ENCODE measurements at regions not wholly inside any gene's neighbourhood (a gene's known extent, or its start where the extent isn't known, plus 50 kb on each side); places are given as distances from the start of the nearest gene placed in this dataset.

- no peak overlapping the region for H3K4me3 ChIP-seq
- DNase-seq (ENCODE audit: extremely low spot score in 2 of 2), result no peak
Observed at GRCh38 chr10:128485701-128486235, 359.5 kb upstream of the MKI67 start.

GRCh38 chr10:128487517-128487916 lies 361.3 kb upstream of the MKI67 start:
- no peak for TF ChIP-seq CTCF (IDR thresholded peaks at IDR 0.05)
- TF ChIP-seq POLR2AphosphoS5 (IDR thresholded peaks at IDR 0.05; ENCODE audit: insufficient read depth in 1 of 2, low read depth in 1 of 2), result no peak
- TF ChIP-seq POLR2A (IDR thresholded peaks at IDR 0.05), result no peak
- Histone ChIP-seq H3K4me1 (no peaks in the 10 kb centered on the region), H3K9me3 (no peaks in the 10 kb centered on the region), H3K36me3 (no peaks in the 10 kb centered on the region), H3K27ac (no peak overlapping the region), H3K27me3 (no peaks in the 10 kb centered on the region), H3K4me3 (no peak overlapping the region)
- no peak for DNase-seq (ENCODE audit: extremely low spot score in 2 of 2)
- intact Hi-C loops (cut with DNase I), result no loop called here

More at GRCh38 chr10:128485701-128486235, 359.5 kb upstream of the MKI67 start:
- intact Hi-C loops (cut with DNase I), result no loop called here
- Histone ChIP-seq H3K27me3 (no peaks in the 10 kb centered on the region), H3K36me3 (no peaks in the 10 kb centered on the region), H3K9me3 (no peaks in the 10 kb centered on the region), H3K4me1 (no peaks in the 10 kb centered on the region), H3K27ac (no peak overlapping the region)
- no peak for TF ChIP-seq POLR2AphosphoS5 (IDR thresholded peaks at IDR 0.05; ENCODE audit: insufficient read depth in 1 of 2, low read depth in 1 of 2)
- no peak for TF ChIP-seq CTCF (IDR thresholded peaks at IDR 0.05)
- no peak for TF ChIP-seq POLR2A (IDR thresholded peaks at IDR 0.05)

- H3K36me3 ChIP-seq, result no peaks in the 10 kb centered on the region
- H3K4me1 ChIP-seq, result no peaks in the 10 kb centered on the region
- no peak for DNase-seq (ENCODE audit: extremely low spot score in 2 of 2)
- no peaks in the 10 kb centered on the region for H3K9me3 ChIP-seq
- no peaks in the 10 kb centered on the region for H3K27me3 ChIP-seq
- H3K27ac ChIP-seq, result no peak overlapping the region
- H3K4me3 ChIP-seq, result no peak overlapping the region
- TF ChIP-seq POLR2A (IDR thresholded peaks at IDR 0.05), result no peak
- no peak for TF ChIP-seq POLR2AphosphoS5 (IDR thresholded peaks at IDR 0.05; ENCODE audit: insufficient read depth in 1 of 2, low read depth in 1 of 2)
- no peak for TF ChIP-seq CTCF (IDR thresholded peaks at IDR 0.05)
- intact Hi-C loops (cut with DNase I), result no loop called here
Observed at GRCh38 chr10:128489324-128490247, 363.4 kb upstream of the MKI67 start.

GRCh38 chr10:128491686-128492085 lies 365.5 kb upstream of the MKI67 start:
- H3K27me3 ChIP-seq, result no peaks in the 10 kb centered on the region
- H3K4me1 ChIP-seq, result no peaks in the 10 kb centered on the region
- no peaks in the 10 kb centered on the region for H3K36me3 ChIP-seq
- intact Hi-C loops (cut with DNase I), result no loop called here
- H3K4me3 ChIP-seq, result no peak overlapping the region
- no peak overlapping the region for H3K27ac ChIP-seq
- TF ChIP-seq POLR2A (IDR thresholded peaks at IDR 0.05) (no peak), POLR2AphosphoS5 (IDR thresholded peaks at IDR 0.05; ENCODE audit: insufficient read depth in 1 of 2, low read depth in 1 of 2) (no peak), CTCF (IDR thresholded peaks at IDR 0.05) (no peak)
- no peaks in the 10 kb centered on the region for H3K9me3 ChIP-seq
- no peak for DNase-seq (ENCODE audit: extremely low spot score in 2 of 2)

- Histone ChIP-seq H3K36me3 (no peaks in the 10 kb centered on the region), H3K9me3 (no peaks in the 10 kb centered on the region), H3K27ac (no peak overlapping the region), H3K4me3 (no peak overlapping the region), H3K4me1 (no peaks in the 10 kb centered on the region), H3K27me3 (no peaks in the 10 kb centered on the region)
- TF ChIP-seq POLR2AphosphoS5 (IDR thresholded peaks at IDR 0.05; ENCODE audit: insufficient read depth in 1 of 2, low read depth in 1 of 2), result no peak
- no peak for TF ChIP-seq POLR2A (IDR thresholded peaks at IDR 0.05)
- no peak for TF ChIP-seq CTCF (IDR thresholded peaks at IDR 0.05)
- DNase-seq (ENCODE audit: extremely low spot score in 2 of 2), result no peak
- intact Hi-C loops (cut with DNase I), result no loop called here
Observed at GRCh38 chr10:128493811-128494210, 367.6 kb upstream of the MKI67 start.
